ENCODE measurements at regions not wholly inside any gene's neighbourhood (a gene's known extent, or its start where the extent isn't known, plus 50 kb on each side); places are given as distances from the start of the nearest gene placed in this dataset.
A peak's percentile ranks its signal among the peaks of the same experiment; 100 is the strongest.

GRCh38 chr10:28785018-28785417 is 107.7 kb downstream of the BAMBI start (continued):
- TF ChIP-seq, protein P1, sequence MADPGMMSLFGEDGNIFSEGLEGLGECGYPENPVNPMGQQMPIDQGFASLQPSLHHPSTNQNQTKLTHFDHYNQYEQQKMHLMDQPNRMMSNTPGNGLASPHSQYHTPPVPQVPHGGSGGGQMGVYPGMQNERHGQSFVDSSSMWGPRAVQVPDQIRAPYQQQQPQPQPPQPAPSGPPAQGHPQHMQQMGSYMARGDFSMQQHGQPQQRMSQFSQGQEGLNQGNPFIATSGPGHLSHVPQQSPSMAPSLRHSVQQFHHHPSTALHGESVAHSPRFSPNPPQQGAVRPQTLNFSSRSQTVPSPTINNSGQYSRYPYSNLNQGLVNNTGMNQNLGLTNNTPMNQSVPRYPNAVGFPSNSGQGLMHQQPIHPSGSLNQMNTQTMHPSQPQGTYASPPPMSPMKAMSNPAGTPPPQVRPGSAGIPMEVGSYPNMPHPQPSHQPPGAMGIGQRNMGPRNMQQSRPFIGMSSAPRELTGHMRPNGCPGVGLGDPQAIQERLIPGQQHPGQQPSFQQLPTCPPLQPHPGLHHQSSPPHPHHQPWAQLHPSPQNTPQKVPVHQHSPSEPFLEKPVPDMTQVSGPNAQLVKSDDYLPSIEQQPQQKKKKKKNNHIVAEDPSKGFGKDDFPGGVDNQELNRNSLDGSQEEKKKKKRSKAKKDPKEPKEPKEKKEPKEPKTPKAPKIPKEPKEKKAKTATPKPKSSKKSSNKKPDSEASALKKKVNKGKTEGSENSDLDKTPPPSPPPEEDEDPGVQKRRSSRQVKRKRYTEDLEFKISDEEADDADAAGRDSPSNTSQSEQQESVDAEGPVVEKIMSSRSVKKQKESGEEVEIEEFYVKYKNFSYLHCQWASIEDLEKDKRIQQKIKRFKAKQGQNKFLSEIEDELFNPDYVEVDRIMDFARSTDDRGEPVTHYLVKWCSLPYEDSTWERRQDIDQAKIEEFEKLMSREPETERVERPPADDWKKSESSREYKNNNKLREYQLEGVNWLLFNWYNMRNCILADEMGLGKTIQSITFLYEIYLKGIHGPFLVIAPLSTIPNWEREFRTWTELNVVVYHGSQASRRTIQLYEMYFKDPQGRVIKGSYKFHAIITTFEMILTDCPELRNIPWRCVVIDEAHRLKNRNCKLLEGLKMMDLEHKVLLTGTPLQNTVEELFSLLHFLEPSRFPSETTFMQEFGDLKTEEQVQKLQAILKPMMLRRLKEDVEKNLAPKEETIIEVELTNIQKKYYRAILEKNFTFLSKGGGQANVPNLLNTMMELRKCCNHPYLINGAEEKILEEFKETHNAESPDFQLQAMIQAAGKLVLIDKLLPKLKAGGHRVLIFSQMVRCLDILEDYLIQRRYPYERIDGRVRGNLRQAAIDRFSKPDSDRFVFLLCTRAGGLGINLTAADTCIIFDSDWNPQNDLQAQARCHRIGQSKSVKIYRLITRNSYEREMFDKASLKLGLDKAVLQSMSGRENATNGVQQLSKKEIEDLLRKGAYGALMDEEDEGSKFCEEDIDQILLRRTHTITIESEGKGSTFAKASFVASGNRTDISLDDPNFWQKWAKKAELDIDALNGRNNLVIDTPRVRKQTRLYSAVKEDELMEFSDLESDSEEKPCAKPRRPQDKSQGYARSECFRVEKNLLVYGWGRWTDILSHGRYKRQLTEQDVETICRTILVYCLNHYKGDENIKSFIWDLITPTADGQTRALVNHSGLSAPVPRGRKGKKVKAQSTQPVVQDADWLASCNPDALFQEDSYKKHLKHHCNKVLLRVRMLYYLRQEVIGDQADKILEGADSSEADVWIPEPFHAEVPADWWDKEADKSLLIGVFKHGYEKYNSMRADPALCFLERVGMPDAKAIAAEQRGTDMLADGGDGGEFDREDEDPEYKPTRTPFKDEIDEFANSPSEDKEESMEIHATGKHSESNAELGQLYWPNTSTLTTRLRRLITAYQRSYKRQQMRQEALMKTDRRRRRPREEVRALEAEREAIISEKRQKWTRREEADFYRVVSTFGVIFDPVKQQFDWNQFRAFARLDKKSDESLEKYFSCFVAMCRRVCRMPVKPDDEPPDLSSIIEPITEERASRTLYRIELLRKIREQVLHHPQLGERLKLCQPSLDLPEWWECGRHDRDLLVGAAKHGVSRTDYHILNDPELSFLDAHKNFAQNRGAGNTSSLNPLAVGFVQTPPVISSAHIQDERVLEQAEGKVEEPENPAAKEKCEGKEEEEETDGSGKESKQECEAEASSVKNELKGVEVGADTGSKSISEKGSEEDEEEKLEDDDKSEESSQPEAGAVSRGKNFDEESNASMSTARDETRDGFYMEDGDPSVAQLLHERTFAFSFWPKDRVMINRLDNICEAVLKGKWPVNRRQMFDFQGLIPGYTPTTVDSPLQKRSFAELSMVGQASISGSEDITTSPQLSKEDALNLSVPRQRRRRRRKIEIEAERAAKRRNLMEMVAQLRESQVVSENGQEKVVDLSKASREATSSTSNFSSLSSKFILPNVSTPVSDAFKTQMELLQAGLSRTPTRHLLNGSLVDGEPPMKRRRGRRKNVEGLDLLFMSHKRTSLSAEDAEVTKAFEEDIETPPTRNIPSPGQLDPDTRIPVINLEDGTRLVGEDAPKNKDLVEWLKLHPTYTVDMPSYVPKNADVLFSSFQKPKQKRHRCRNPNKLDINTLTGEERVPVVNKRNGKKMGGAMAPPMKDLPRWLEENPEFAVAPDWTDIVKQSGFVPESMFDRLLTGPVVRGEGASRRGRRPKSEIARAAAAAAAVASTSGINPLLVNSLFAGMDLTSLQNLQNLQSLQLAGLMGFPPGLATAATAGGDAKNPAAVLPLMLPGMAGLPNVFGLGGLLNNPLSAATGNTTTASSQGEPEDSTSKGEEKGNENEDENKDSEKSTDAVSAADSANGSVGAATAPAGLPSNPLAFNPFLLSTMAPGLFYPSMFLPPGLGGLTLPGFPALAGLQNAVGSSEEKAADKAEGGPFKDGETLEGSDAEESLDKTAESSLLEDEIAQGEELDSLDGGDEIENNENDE (IDR thresholded peaks at IDR 0.05; ENCODE audit: low read depth, low read length) = no peak
- TF ChIP-seq, protein P2, sequence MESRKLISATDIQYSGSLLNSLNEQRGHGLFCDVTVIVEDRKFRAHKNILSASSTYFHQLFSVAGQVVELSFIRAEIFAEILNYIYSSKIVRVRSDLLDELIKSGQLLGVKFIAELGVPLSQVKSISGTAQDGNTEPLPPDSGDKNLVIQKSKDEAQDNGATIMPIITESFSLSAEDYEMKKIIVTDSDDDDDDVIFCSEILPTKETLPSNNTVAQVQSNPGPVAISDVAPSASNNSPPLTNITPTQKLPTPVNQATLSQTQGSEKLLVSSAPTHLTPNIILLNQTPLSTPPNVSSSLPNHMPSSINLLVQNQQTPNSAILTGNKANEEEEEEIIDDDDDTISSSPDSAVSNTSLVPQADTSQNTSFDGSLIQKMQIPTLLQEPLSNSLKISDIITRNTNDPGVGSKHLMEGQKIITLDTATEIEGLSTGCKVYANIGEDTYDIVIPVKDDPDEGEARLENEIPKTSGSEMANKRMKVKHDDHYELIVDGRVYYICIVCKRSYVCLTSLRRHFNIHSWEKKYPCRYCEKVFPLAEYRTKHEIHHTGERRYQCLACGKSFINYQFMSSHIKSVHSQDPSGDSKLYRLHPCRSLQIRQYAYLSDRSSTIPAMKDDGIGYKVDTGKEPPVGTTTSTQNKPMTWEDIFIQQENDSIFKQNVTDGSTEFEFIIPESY (CRISPR knock-in tag; IDR thresholded peaks at IDR 0.05) = no peak
- no peak for TF ChIP-seq ZNF121 (CRISPR knock-in tag; conservative IDR thresholded peaks at IDR 0.05)
- no peak for TF ChIP-seq OTX1 (CRISPR knock-in tag; IDR thresholded peaks at IDR 0.05)
- TF ChIP-seq NELFE (IDR thresholded peaks at IDR 0.05; ENCODE audit: insufficient read depth, insufficient read length) = no peak
- TF ChIP-seq ETV5 (CRISPR knock-in tag; IDR thresholded peaks at IDR 0.05; ENCODE audit: low read depth) = no peak
- TF ChIP-seq ESRRA (IDR thresholded peaks at IDR 0.05; ENCODE audit: borderline replicate concordance, low read depth) = no peak
- no peak for TF ChIP-seq NR2C2 (CRISPR knock-in tag; IDR thresholded peaks at IDR 0.05)
- TF ChIP-seq NR2C2 (tag; IDR thresholded peaks at IDR 0.05) = no peak
- no peak for TF ChIP-seq SRSF1 (IDR thresholded peaks at IDR 0.05; ENCODE audit: low read depth, low read length)
- TF ChIP-seq ZNF24 (IDR thresholded peaks at IDR 0.05) = peak; percentile 44; the same call in 1 of the 2 replicates
- TF ChIP-seq TSC22D4 (tag; IDR thresholded peaks at IDR 0.05) = no peak
- no peak for TF ChIP-seq ZNF384 (IDR thresholded peaks at IDR 0.05; ENCODE audit: low read depth, low read length)
- no peak for TF ChIP-seq ZC3H8 (IDR thresholded peaks at IDR 0.05)
- no peak for TF ChIP-seq FOXK2 (conservative IDR thresholded peaks at IDR 0.05 in 1 of 2, IDR thresholded peaks at IDR 0.05 in 1 of 2; ENCODE audit: low read depth in 2 of 2)
- no peak for TF ChIP-seq ZFP36 (IDR thresholded peaks at IDR 0.05; ENCODE audit: low read depth, low read length, partially characterized antibody)
- TF ChIP-seq, protein P3, sequence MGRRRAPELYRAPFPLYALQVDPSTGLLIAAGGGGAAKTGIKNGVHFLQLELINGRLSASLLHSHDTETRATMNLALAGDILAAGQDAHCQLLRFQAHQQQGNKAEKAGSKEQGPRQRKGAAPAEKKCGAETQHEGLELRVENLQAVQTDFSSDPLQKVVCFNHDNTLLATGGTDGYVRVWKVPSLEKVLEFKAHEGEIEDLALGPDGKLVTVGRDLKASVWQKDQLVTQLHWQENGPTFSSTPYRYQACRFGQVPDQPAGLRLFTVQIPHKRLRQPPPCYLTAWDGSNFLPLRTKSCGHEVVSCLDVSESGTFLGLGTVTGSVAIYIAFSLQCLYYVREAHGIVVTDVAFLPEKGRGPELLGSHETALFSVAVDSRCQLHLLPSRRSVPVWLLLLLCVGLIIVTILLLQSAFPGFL (CRISPR knock-in tag; IDR thresholded peaks at IDR 0.05) = no peak
